Activated T-helper 2 cell treated with anti-CD3 and anti-CD28 coated beads, Interferon-gamma antibody, Interleukin-2, Interleukin-4, amounts not matched to agents 10 μg/mL and 5 μg/mL and 100 μg/mL, durations not matched to agents 14 hours and 24 hours and 36 hours (primary cell): ENCODE measurements at regions not wholly inside any gene's neighbourhood (a gene's known extent, or its start where the extent isn't known, plus 50 kb on each side); places are given as distances from the start of the nearest gene placed in this dataset.

Experiments
- DNase-seq: peaks from one replicate; pipeline ENCODE4 v3.0.0; 2021; ENCODE audit warnings: low spot score
- H3K27ac Mint-ChIP-seq: one replicate; pipeline ENCODE4 v1.8.0; 2021; ENCODE audit warnings: mixed read lengths
- H3K27me3 Mint-ChIP-seq: one replicate; pipeline ENCODE4 v1.8.0; 2021; ENCODE audit warnings: low read depth, mixed read lengths
- H3K36me3 Mint-ChIP-seq: one replicate; pipeline ENCODE4 v1.8.0; 2021; ENCODE audit warnings: low read depth, mixed read lengths
- H3K4me1 Mint-ChIP-seq: one replicate; pipeline ENCODE4 v1.8.0; 2021; ENCODE audit warnings: low read depth, mixed read lengths
- H3K4me3 Mint-ChIP-seq: one replicate; pipeline ENCODE4 v1.8.0; 2021; ENCODE audit warnings: low read depth, mild to moderate bottlenecking, moderate library complexity, mixed read lengths
- H3K9me3 Mint-ChIP-seq: one replicate; pipeline ENCODE4 v1.8.0; 2021; ENCODE audit warnings: mixed read lengths
- intact Hi-C: fragments of 100-400 bp; cut with micrococcal nuclease; formaldehyde crosslinking; loops from one replicate; pipeline ENCODE4 v1.15.1; 2023

DNA sequence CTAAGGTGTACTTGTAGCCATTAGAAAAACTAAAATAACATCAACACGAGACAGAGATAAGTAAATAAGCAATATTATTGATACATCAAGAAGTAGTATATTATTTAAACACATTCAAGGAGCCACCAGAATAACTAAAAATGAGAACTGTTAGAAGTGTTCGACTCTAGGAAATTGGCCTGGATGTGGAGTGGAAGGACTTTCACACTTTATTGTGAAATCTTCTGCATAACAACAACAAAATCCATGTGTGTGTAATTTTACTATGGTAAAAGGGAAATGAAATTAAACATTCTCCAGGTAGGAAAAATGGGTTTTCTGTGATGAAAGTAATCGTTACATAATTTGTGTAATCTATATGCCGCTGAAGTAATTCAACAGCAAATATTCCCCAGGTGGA, 96.3 kb upstream of the RNF152 start:
- intact Hi-C loops, result no loop called here
- no peak for DNase-seq
- H3K27me3 Mint-ChIP-seq, result peaks cover 4% of the 10 kb centered on the region
- H3K27ac Mint-ChIP-seq, result no peak overlapping the region
- H3K36me3 Mint-ChIP-seq, result no peaks in the 10 kb centered on the region
- H3K4me1 Mint-ChIP-seq, result peaks cover 8% of the 10 kb centered on the region
- H3K4me3 Mint-ChIP-seq, result no peak overlapping the region
- no peaks in the 10 kb centered on the region for H3K9me3 Mint-ChIP-seq

DNA sequence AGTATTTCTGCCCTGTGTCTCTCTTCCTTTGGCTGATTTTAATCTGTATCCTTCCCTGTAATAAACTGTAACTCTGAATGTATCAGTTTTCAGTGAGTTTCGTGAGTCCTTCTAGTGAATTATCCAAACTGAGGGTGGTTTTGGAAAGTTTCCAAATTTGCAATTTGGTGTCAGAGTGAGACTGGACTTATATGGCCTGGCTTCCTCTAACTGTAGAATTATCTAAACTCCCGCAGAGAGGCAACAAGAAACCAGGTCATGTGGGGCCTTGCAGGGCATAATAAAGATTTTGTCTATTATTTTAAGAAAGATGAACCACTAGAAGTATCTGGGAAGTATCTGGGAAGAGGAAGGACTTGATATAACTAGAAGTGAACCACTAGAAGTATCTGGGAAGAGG, 95.3 kb upstream of the RNF152 start:
- Mint-ChIP-seq H3K4me1 (peaks cover 6% of the 10 kb centered on the region), H3K36me3 (no peaks in the 10 kb centered on the region), H3K27me3 (peaks cover 8% of the 10 kb centered on the region), H3K9me3 (no peaks in the 10 kb centered on the region), H3K27ac (no peak overlapping the region), H3K4me3 (no peak overlapping the region)
- no peak for DNase-seq
- intact Hi-C loops, result no loop called here

DNA sequence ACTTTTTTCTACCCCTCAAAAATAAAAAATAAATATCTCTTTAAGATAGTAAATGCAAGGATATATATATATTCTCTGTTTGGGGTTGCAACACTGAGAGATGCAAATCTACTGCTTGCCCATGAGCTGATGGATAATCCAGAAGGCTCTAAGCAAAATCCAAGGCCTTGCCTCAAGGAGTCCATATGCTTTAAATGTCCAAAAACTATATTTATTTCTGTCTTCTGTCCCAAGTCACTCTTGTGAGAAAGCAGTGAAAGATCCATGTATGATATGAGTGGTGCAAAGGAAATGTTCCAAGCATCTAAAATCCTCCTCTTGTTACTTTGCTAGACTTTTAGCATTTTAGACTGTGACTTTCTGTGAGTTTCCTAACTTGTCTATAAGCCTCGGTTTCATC, 92.9 kb upstream of the RNF152 start:
- Mint-ChIP-seq H3K9me3 (no peaks in the 10 kb centered on the region), H3K4me1 (no peaks in the 10 kb centered on the region), H3K4me3 (no peak overlapping the region), H3K27ac (no peak overlapping the region), H3K27me3 (peaks cover 8% of the 10 kb centered on the region), H3K36me3 (no peaks in the 10 kb centered on the region)
- intact Hi-C loops, result no loop called here
- DNase-seq, result no peak

DNA sequence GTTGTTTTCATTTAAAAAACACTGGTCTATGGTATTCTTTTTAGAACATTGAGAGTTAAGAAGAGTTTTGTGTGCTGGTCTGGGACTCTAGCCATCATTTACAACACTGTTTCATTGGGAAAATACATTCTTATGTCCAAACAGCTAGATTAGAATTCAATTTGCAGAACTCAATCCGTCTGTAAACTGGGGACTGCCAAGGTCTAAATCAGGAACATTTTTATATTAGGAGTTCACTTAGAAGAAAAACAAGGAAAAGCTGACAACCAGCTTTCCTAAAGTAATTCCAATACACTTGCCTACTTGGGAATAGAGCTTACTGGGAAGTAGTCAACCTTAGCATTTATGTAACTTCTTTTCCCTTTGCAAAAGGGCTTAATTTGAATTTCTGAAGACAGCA, 91.5 kb upstream of the RNF152 start:
- DNase-seq, result no peak
- H3K9me3 Mint-ChIP-seq, result no peaks in the 10 kb centered on the region
- H3K27me3 Mint-ChIP-seq, result peaks cover 12% of the 10 kb centered on the region

DNA sequence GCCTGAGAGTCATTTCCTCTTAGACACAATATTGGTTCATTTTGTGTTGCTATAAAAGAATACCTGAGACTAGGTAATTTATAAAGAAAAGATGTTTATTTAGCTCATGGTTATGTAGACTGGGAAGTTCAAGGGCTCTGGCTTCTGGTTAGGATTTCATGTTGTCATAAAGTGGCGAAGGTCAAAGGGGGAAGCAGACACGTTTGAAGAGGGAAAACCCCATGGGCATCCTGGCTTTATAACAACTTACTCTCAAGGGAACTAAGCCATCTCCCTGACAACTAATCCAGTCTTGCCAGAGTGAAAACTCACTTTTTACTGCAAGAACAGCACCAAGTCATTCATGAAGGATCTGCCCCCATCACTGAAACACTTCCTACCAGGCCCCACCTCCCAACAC, 89.7 kb upstream of the RNF152 start:
- Mint-ChIP-seq H3K27ac (no peak overlapping the region), H3K36me3 (no peaks in the 10 kb centered on the region), H3K4me1 (peaks cover 8% of the 10 kb centered on the region), H3K9me3 (no peaks in the 10 kb centered on the region), H3K4me3 (no peak overlapping the region), H3K27me3 (peaks cover 10% of the 10 kb centered on the region)
- intact Hi-C loops, result no loop called here
- DNase-seq, result no peak

More for the DNA sequence above, 91.5 kb upstream of the RNF152 start:
- no peak overlapping the region for H3K27ac Mint-ChIP-seq
- no peaks in the 10 kb centered on the region for H3K36me3 Mint-ChIP-seq
- H3K4me1 Mint-ChIP-seq, result peaks cover 5% of the 10 kb centered on the region
- intact Hi-C loops, result no loop called here
- H3K4me3 Mint-ChIP-seq, result no peak overlapping the region

DNA sequence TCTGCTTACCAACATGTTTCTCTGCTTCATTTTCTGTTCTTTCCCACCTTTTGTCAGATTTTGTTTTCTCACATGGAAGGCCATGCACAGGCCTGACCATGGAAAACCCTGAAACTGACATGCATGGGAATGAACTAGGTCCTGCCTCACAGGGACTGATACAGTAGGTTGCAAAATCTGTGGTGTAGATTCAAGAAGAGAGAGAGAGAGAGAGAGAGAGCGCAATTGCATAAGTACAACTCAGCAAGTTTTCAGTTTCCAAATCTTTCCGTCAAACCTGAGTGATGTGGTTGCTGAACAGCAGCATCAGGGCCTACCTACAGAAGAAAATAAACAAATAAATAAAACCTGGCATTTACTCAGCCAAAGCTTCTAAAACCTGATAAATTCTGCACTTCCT, 87.5 kb upstream of the RNF152 start:
- peaks cover 20% of the 10 kb centered on the region for H3K4me1 Mint-ChIP-seq
- intact Hi-C loops, result no loop called here
- no peaks in the 10 kb centered on the region for H3K9me3 Mint-ChIP-seq
- no peaks in the 10 kb centered on the region for H3K36me3 Mint-ChIP-seq
- no peak for DNase-seq
- no peak overlapping the region for H3K4me3 Mint-ChIP-seq
- H3K27ac Mint-ChIP-seq, result no peak overlapping the region
- peaks cover 10% of the 10 kb centered on the region for H3K27me3 Mint-ChIP-seq

DNA sequence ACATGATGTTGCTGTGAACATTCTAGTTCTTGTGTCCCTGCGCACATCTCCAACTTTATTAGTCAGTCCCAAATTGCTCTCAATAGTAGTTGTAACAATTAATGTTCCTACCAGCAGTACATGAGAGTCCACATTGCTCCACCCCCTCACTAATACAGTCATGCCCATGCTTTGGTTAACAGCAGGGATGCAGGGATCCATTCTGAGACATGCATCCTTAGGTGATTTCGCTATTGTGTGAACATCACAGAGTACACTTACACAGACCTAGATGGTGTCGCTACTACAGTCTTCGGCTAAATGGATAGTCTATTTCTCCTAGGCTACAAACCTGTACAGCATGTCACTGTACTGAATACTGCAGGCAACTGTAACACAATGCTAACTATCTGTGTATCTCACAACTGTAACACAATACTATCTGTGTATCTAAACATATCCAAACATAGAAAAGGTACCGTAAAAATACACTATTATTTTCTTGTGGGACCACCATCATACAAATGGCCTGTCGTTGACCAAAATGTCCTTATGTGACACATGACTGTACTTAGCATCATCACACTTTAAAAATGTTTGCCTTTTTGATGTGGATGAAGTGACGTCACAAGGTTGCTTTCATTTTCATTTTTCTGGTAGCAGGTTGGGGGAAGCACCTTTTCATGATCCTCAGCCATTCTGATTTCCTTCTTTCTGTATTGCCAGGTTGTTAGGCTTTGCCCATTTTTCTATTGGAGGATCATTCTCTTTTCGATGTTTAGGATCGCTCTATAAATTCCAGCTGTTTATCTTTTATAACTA, 82.9 kb upstream of the RNF152 start:
- Mint-ChIP-seq H3K27ac (no peak overlapping the region), H3K36me3 (no peaks in the 10 kb centered on the region), H3K9me3 (no peaks in the 10 kb centered on the region), H3K4me1 (peaks cover 28% of the 10 kb centered on the region), H3K27me3 (peaks cover 4% of the 10 kb centered on the region), H3K4me3 (no peak overlapping the region)
- intact Hi-C loops, result loop anchor here (2.0 kb wide), 1 partner anchor 23 kb away; no protein-coding TSS in a partner anchor
- DNase-seq, result peak; percentile 31

DNA sequence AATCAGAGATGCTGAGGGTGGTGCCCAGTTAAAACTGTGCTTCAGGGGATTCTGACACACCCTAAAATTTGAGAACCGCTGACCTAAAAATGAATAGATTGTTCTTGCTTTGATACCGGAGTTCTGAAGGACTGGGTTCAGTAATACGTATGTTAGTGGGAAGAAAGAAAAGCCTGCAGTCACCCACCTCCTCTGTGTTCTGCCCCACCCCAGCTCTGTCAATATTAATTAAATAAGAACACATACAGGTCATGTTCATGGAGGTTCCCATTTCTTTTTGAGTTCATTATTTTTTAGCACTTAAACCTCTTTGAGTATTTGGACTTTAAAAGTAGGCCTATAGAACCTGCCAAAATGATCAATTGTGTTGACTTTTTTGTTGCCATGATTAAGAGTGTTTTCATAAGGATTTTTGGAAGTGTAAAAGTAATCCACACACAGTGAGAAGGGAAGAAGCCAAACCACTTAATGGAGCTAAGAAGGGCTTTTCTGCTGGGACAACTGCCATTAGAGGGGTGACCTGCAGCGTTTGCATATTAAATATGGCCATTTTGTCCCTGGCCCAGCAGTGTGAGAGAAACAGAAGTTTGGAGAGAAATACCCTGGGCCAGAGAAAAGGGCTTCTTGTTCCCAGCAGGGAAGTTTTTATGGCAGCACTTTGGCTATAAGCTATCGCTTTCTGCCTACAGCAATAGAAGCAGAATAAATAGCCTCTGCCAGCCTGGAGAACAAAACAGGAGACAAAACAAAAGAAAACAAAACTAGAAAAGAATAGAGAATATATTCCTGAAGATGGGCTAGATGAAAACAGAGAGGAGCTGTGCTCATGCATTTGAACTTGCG, 80.7 kb upstream of the RNF152 start:
- H3K27me3 Mint-ChIP-seq, result no peaks in the 10 kb centered on the region
- no peaks in the 10 kb centered on the region for H3K9me3 Mint-ChIP-seq
- no peak for DNase-seq
- no peaks in the 10 kb centered on the region for H3K36me3 Mint-ChIP-seq
- intact Hi-C loops, result no loop called here
- no peak overlapping the region for H3K4me3 Mint-ChIP-seq
- peaks cover 23% of the 10 kb centered on the region for H3K4me1 Mint-ChIP-seq
- no peak overlapping the region for H3K27ac Mint-ChIP-seq

DNA sequence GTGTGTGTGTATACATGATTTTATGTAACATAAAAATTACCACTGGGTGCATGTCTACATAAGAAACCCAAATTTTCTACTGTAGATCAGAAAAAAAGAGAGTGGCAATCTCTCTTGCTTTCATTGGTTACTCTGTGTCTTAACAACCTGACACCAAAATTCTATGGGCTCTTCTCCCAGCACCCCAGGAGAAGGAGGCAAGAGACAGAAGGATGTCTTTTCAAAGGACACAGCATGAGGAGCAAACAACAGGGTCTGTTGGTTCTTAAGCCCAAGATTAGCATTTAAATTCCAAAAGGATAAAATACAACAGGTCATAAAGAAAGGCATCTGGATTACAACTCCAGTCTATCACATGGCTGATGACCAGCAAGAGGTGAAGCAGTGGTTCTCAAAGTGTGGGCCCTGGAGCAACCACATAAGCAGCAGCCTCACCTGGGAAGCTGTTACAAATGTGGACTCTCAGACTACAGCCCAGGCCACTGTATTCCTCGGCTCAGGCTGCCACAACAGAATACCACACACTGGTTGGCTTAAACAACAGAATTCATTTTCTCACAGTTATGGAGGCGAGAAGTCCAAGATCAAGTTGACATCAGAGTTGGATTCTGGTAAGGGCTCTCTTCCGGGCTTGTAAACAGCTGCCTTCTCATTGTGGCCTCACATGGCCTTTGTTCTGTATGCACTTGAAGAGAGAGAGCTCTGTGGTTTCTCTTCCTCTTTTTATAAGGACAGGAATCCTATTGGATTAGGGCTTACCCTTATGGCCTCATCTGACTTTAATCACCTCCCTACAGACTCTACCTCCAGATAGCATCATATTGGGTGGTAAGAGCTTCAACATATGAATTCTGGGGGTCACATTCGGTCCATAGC, 79.8 kb upstream of the RNF152 start:
- H3K4me3 Mint-ChIP-seq, result no peak overlapping the region
- intact Hi-C loops, result no loop called here
- no peaks in the 10 kb centered on the region for H3K9me3 Mint-ChIP-seq
- H3K27me3 Mint-ChIP-seq, result peaks cover under 1% of the 10 kb centered on the region
- H3K27ac Mint-ChIP-seq, result no peak overlapping the region
- DNase-seq, result no peak
- H3K36me3 Mint-ChIP-seq, result no peaks in the 10 kb centered on the region
- peaks cover 20% of the 10 kb centered on the region for H3K4me1 Mint-ChIP-seq

DNA sequence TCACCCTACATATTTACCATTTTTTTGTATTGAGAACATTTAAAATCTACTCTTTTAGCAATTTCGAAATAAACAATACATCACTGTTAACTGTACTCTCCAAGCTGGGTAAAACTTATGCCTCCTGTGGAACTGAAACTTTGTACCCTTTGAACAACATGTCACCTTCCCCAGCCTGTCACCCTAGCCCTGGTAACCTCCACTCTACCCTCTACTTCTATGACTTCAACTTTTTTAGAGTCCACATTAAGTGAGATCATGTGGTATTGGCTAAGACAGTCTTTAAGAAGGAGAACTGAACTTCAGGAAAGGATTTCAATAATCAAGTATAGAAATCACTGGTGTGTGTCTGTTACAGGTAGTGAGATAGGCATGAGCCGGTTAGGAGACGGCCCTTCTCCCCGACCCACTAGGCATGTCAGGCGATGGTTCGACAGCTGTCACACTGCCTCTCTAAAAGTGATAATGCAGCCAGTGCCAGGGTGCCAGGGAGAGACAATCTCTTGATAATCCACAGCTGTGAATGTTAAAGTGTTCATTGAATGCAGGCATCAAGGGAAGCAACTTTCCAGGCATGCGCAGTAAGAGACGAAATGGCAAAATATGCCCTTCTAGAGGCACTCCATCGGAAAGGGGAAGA, 74.6 kb upstream of the RNF152 start:
- H3K27me3 Mint-ChIP-seq, result peaks cover 26% of the 10 kb centered on the region
- H3K4me3 Mint-ChIP-seq, result no peak overlapping the region
- H3K27ac Mint-ChIP-seq, result no peak overlapping the region
- no peaks in the 10 kb centered on the region for H3K9me3 Mint-ChIP-seq
- peaks cover 6% of the 10 kb centered on the region for H3K4me1 Mint-ChIP-seq
- no peak for DNase-seq
- no peaks in the 10 kb centered on the region for H3K36me3 Mint-ChIP-seq
- intact Hi-C loops, result no loop called here

DNA sequence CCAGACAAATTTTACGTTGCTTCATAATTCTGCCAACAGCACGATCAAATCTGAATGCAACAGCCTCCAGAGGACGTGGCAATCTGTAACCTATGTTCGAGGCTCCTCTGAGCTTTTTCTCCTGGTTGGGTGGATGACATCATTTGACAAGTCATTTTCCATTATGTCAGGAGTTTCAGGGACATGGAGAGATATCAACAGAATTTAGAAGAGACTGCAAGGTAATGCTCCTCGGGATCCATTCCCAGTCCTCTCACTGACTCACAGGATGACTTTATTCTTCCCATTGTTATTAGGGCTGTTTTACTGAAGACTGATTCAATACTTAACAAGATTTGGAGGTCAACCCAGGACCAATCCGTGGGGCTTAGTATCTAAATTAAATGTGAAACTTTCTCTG, 72.5 kb upstream of the RNF152 start:
- Mint-ChIP-seq H3K4me1 (no peaks in the 10 kb centered on the region), H3K36me3 (no peaks in the 10 kb centered on the region), H3K4me3 (no peak overlapping the region), H3K27ac (no peak overlapping the region), H3K27me3 (peaks cover 31% of the 10 kb centered on the region), H3K9me3 (no peaks in the 10 kb centered on the region)
- intact Hi-C loops, result no loop called here
- no peak for DNase-seq

DNA sequence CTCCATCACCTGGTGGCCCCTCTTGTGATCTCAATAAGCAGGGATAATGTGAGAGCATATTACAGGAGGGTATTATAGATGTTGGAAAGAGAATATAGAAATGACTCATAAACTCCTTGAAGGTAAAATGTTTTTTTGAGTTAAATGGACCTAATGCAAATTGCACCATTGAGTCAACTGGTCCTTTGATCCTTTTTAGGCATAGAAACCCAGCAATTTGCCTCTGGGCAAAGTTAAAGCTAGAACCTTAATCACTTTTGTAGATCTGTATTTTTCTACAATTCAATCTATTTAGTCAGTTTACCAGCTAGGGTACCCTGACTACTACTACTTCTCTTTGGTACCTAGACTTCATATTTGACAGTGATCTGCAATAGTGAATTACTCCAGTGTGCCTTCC, 71.8 kb upstream of the RNF152 start:
- Mint-ChIP-seq H3K27me3 (peaks cover 35% of the 10 kb centered on the region), H3K36me3 (no peaks in the 10 kb centered on the region), H3K27ac (no peak overlapping the region), H3K4me3 (no peak overlapping the region), H3K4me1 (peaks cover under 1% of the 10 kb centered on the region), H3K9me3 (no peaks in the 10 kb centered on the region)
- intact Hi-C loops, result no loop called here
- no peak for DNase-seq
